Mucosa of rectum (tissue), 2 donors: ENCODE measurements at regions not wholly inside any gene's neighbourhood (a gene's known extent, or its start where the extent isn't known, plus 50 kb on each side); places are given as distances from the start of the nearest gene placed in this dataset.
"Not testable (repeated sequence)": the region's sequence is repeated elsewhere in the genome, so short reads cannot be mapped to it uniquely, and the experiment has no call there.

Experiments
- H3K27ac ChIP-seq, 2 donors: one replicate each; pipeline ENCODE4 v1.7.0; 2013; ENCODE audit warnings: inconsistent platforms in 2 of 2, low read depth in 2 of 2, low read length in 2 of 2
- H3K27me3 ChIP-seq, 2 donors: one replicate each; pipeline ENCODE4 v1.7.0; 2013; ENCODE audit warnings: low read length in 2 of 2; ENCODE audit not compliant: control insufficient read depth in 2 of 2, insufficient read depth in 2 of 2
- H3K36me3 ChIP-seq, 2 donors: one replicate each; pipeline ENCODE4 v1.7.0; 2013; ENCODE audit warnings: low read length in 2 of 2; ENCODE audit not compliant: control insufficient read depth in 2 of 2, insufficient read depth in 2 of 2
- H3K4me1 ChIP-seq, 2 donors: one replicate each; pipeline ENCODE4 v1.7.0; 2013; ENCODE audit warnings: low read length in 2 of 2, mild to moderate bottlenecking in 1 of 2; ENCODE audit not compliant: control insufficient read depth in 2 of 2, insufficient read depth in 2 of 2
- H3K4me3 ChIP-seq, 2 donors: one replicate each; pipeline ENCODE4 v1.7.0; 2013; ENCODE audit warnings: low read length in 2 of 2
- H3K9ac ChIP-seq, 2 donors: one replicate each; pipeline ENCODE4 v1.7.0; 2013; ENCODE audit warnings: low read length in 2 of 2, low read depth in 1 of 2, mild to moderate bottlenecking in 1 of 2
- H3K9me3 ChIP-seq, 2 donors: one replicate each; pipeline ENCODE4 v1.7.0; 2013; ENCODE audit warnings: low read length in 2 of 2; ENCODE audit not compliant: control insufficient read depth in 2 of 2
- donor health status: healthy.
- donor health status: Normal muscosa, but diverticular disease.

DNA sequence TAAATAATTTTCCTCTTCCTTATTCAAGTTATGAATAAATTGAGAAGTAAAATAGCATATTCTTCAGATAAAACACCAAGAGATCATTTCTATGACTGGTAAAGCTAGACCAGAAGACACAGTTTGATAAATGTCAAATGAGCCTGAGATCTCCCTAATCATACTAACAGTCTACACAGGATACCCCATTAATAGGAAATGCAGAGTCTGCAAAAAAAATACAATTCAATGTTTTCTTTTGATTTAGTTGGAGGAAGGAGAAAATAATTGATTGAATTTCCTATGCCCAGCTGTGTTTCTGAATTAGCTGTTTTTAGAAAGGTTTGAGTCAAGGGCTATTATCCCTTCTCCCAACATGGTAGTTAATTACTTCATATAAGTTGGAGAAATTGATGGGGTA, 734.6 kb upstream of the SLITRK1 start:
- Histone ChIP-seq H3K4me3 (no peak overlapping the region), H3K9me3 (peaks cover 0 to 2% of the 10 kb centered on the region in 2 donors), H3K27ac (no peak overlapping the region), H3K4me1 (no peaks in the 10 kb centered on the region), H3K27me3 (no peaks in the 10 kb centered on the region), H3K36me3 (no peaks in the 10 kb centered on the region), H3K9ac (no peak overlapping the region)

GRCh38 chr13:84609716-84610115, 727.4 kb upstream of the SLITRK1 start:
- Histone ChIP-seq H3K27me3 (no peaks in the 10 kb centered on the region), H3K27ac (no peak overlapping the region), H3K9ac (no peak overlapping the region), H3K4me3 (no peak overlapping the region), H3K9me3 (peaks cover 0 to 3% of the 10 kb centered on the region in 2 donors), H3K36me3 (no peaks in the 10 kb centered on the region), H3K4me1 (no peaks in the 10 kb centered on the region)

- Histone ChIP-seq H3K9ac (no peak overlapping the region), H3K27me3 (no peaks in the 10 kb centered on the region), H3K9me3 (peaks cover 0 to 3% of the 10 kb centered on the region in 2 donors), H3K4me3 (no peak overlapping the region), H3K27ac (no peak overlapping the region), H3K36me3 (no peaks in the 10 kb centered on the region), H3K4me1 (no peaks in the 10 kb centered on the region)
These were observed 725.2 kb upstream of the SLITRK1 start for GRCh38 chr13:84607261-84608013.

GRCh38 chr13:84606616-84607015, 724.3 kb upstream of the SLITRK1 start:
- Histone ChIP-seq H3K27ac (no peak overlapping the region), H3K4me3 (no peak overlapping the region), H3K9me3 (peaks cover 0 to 3% of the 10 kb centered on the region in 2 donors), H3K4me1 (no peaks in the 10 kb centered on the region), H3K9ac (no peak overlapping the region), H3K27me3 (no peaks in the 10 kb centered on the region), H3K36me3 (no peaks in the 10 kb centered on the region)

DNA sequence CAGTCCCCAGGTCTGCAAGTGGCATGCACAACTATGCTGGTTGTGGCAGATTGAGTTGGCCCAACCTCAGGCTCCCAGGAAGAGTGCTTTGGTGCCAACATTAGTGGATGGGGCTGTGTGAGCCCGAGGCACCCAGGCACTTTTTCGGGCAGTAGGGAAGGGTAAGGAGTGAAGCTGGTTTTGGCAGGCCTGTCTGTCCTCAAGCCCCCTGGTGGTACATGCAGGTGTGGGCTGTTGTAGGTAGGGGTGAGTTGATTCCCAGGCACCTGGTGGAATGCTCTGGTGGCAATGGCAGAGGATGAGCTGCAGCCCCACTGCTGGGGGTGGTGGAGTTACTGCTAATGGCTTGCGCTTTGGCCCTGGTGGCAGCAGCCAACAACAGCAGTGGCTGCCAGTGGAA, 723.7 kb upstream of the SLITRK1 start:
- H3K27me3 ChIP-seq: no peaks in the 10 kb centered on the region
- H3K36me3 ChIP-seq: no peaks in the 10 kb centered on the region
- peaks cover 0 to 3% of the 10 kb centered on the region in 2 donors for H3K9me3 ChIP-seq
- no peak overlapping the region for H3K27ac ChIP-seq
- no peak overlapping the region for H3K9ac ChIP-seq
- no peaks in the 10 kb centered on the region for H3K4me1 ChIP-seq
- no peak overlapping the region for H3K4me3 ChIP-seq

DNA sequence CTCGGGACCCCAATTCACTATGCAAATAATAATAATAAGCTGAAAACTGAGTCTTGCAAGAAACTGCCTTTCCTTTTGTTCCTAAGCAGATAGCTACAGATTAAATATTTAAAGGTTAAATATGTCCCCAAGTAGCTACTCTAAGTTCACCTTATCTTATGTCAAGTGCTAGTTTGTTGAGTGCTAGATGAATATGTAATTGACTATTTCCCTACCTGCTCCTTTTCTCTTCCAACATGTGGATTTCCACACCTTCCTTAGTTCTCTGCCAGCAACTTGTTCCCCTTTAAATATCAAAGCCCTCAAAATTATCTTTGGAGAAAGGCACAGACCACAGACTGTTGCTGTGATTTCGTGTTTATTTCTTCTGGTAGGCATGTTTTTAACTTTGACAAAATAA, 709.2 kb upstream of the SLITRK1 start:
- Histone ChIP-seq H3K36me3 (no peaks in the 10 kb centered on the region), H3K4me1 (no peaks in the 10 kb centered on the region), H3K9ac (no peak overlapping the region), H3K27ac (no peak overlapping the region), H3K27me3 (no peaks in the 10 kb centered on the region), H3K9me3 (no peaks in the 10 kb centered on the region), H3K4me3 (no peak overlapping the region)

GRCh38 chr13:84590663-84591062, 708.4 kb upstream of the SLITRK1 start:
- Histone ChIP-seq H3K4me1 (no peaks in the 10 kb centered on the region), H3K4me3 (no peak overlapping the region), H3K36me3 (no peaks in the 10 kb centered on the region), H3K9ac (no peak overlapping the region), H3K27ac (no peak overlapping the region), H3K27me3 (no peaks in the 10 kb centered on the region), H3K9me3 (no peaks in the 10 kb centered on the region)

- Histone ChIP-seq H3K9me3 (no peaks in the 10 kb centered on the region), H3K27ac (no peak overlapping the region), H3K4me3 (no peak overlapping the region), H3K4me1 (no peaks in the 10 kb centered on the region), H3K9ac (no peak overlapping the region), H3K27me3 (no peaks in the 10 kb centered on the region), H3K36me3 (no peaks in the 10 kb centered on the region)
These were observed 705.7 kb upstream of the SLITRK1 start for GRCh38 chr13:84588023-84588422.

GRCh38 chr13:84579901-84580300, 697.6 kb upstream of the SLITRK1 start:
- not testable (repeated sequence) for H3K4me1 ChIP-seq, H3K9me3 ChIP-seq, H3K9ac ChIP-seq, H3K36me3 ChIP-seq, H3K27me3 ChIP-seq, H3K27ac ChIP-seq, H3K4me3 ChIP-seq

GRCh38 chr13:84574851-84575250, 692.6 kb upstream of the SLITRK1 start:
- no peaks in the 10 kb centered on the region for H3K36me3 ChIP-seq
- no peak overlapping the region for H3K4me3 ChIP-seq
- no peaks in the 10 kb centered on the region for H3K27me3 ChIP-seq
- H3K9me3 ChIP-seq: no peaks in the 10 kb centered on the region
- no peak overlapping the region for H3K27ac ChIP-seq
- no peaks in the 10 kb centered on the region for H3K4me1 ChIP-seq
- no peak overlapping the region for H3K9ac ChIP-seq
